DMS153 (cell line): ENCODE measurements at regions not wholly inside any gene's neighbourhood (a gene's known extent, or its start where the extent isn't known, plus 50 kb on each side); places are given as distances from the start of the nearest gene placed in this dataset.

Experiments
- DNase-seq: peaks from one replicate; lab custom pipeline; 2025; lab: John Stamatoyannopoulos, UW

- DNase-seq = no peak
Observed at GRCh38 chr5:98453296-98453695, 320.2 kb upstream of the RGMB start.

- DNase-seq = no peak
Observed at GRCh38 chr5:98454407-98454806, 319.1 kb upstream of the RGMB start.

- DNase-seq = no peak
Observed at GRCh38 chr5:98454904-98455303, 318.6 kb upstream of the RGMB start.

GRCh38 chr5:98455665-98456064 lies 317.8 kb upstream of the RGMB start:
- no peak for DNase-seq

GRCh38 chr5:98458004-98458403 lies 315.5 kb upstream of the RGMB start:
- DNase-seq = no peak

GRCh38 chr5:98458726-98459125 lies 314.7 kb upstream of the RGMB start:
- DNase-seq = no peak

- no peak for DNase-seq
Observed at GRCh38 chr5:98460536-98460935, 312.9 kb upstream of the RGMB start.

- no peak for DNase-seq
Observed at GRCh38 chr5:98461485-98461884, 312.0 kb upstream of the RGMB start.

GRCh38 chr5:98463222-98463621 lies 310.2 kb upstream of the RGMB start:
- DNase-seq = no peak

GRCh38 chr5:98463676-98464075 lies 309.8 kb upstream of the RGMB start:
- DNase-seq = no peak

- DNase-seq = no peak
Observed at GRCh38 chr5:98464737-98465330, 308.6 kb upstream of the RGMB start.

GRCh38 chr5:98468188-98468869 lies 305.1 kb upstream of the RGMB start:
- no peak for DNase-seq

- DNase-seq = no peak
Observed at GRCh38 chr5:98470747-98471146, 302.7 kb upstream of the RGMB start.

- DNase-seq = no peak
Observed at GRCh38 chr5:98471458-98471857, 302.0 kb upstream of the RGMB start.

- DNase-seq = no peak
Observed at GRCh38 chr5:98474216-98474615, 299.2 kb upstream of the RGMB start.

- no peak for DNase-seq
Observed at GRCh38 chr5:98474782-98475181, 298.7 kb upstream of the RGMB start.

- DNase-seq = no peak
Observed at GRCh38 chr5:98482321-98483300, 290.9 kb upstream of the RGMB start.

GRCh38 chr5:98483301-98483685 lies 290.2 kb upstream of the RGMB start:
- DNase-seq = no peak

GRCh38 chr5:98489021-98489420 lies 284.4 kb upstream of the RGMB start:
- DNase-seq = no peak

GRCh38 chr5:98490348-98490747 lies 283.1 kb upstream of the RGMB start:
- DNase-seq = no peak

- no peak for DNase-seq
Observed at GRCh38 chr5:98492258-98492657, 281.2 kb upstream of the RGMB start.

- no peak for DNase-seq
Observed at GRCh38 chr5:98497418-98497817, 276.0 kb upstream of the RGMB start.

- no peak for DNase-seq
Observed at GRCh38 chr5:98498028-98498427, 275.4 kb upstream of the RGMB start.
